ENCODE measurements at regions not wholly inside any gene's neighbourhood (a gene's known extent, or its start where the extent isn't known, plus 50 kb on each side); places are given as distances from the start of the nearest gene placed in this dataset.

GRCh38 chr11:116093065-116093464 lies 588.9 kb upstream of the CADM1 start:
- no peak for TF ChIP-seq CTCF (IDR thresholded peaks at IDR 0.05)
- TF ChIP-seq ZFX (IDR thresholded peaks at IDR 0.05; ENCODE audit: borderline replicate concordance) = no peak

All from 22Rv1 (cell line).